ENCODE measurements at regions not wholly inside any gene's neighbourhood (a gene's known extent, or its start where the extent isn't known, plus 50 kb on each side); places are given as distances from the start of the nearest gene placed in this dataset.
A peak's percentile ranks its signal among the peaks of the same experiment; 100 is the strongest.

DNA sequence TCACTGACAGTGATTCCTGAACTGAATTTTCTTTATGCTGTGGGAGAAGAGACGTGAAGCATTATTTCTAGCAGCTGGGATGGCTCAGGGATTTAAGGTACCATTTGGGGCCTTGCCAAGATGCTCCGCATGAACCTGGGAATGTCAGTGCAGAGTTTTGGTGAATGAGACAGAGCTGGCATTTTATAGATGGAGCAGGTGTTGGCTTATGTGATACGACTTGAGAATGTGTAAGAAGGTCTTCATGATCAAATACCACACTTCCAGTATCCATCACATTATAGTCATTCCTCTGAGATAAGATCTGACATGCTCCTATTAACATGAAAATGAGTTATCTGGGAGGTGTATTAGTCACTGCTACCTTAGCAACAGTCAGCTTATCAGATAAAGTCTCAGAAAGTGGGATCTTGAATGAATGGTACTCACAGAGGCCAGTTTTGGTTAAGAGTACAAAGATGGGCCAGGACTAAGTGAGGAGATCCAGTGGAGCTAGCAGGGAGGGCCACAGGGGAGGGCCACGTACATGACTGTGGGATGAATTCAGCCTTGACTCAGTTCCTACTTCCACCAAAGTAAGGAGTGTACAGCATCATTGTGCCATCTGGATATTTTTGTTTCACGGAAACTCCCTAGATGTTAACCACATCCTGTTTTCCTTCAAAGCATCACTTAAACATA is 116.7 kb downstream of the SPCS3 start:
- TF ChIP-seq, protein P1, sequence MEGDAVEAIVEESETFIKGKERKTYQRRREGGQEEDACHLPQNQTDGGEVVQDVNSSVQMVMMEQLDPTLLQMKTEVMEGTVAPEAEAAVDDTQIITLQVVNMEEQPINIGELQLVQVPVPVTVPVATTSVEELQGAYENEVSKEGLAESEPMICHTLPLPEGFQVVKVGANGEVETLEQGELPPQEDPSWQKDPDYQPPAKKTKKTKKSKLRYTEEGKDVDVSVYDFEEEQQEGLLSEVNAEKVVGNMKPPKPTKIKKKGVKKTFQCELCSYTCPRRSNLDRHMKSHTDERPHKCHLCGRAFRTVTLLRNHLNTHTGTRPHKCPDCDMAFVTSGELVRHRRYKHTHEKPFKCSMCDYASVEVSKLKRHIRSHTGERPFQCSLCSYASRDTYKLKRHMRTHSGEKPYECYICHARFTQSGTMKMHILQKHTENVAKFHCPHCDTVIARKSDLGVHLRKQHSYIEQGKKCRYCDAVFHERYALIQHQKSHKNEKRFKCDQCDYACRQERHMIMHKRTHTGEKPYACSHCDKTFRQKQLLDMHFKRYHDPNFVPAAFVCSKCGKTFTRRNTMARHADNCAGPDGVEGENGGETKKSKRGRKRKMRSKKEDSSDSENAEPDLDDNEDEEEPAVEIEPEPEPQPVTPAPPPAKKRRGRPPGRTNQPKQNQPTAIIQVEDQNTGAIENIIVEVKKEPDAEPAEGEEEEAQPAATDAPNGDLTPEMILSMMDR (IDR thresholded peaks at IDR 0.05; ENCODE audit: insufficient read depth, low read length, poor library complexity, severe bottlenecking) = no peak
- Histone ChIP-seq H3K4me3 (ENCODE audit: low read depth, low read length) (no peak overlapping the region), H3K27me3 (ENCODE audit: control insufficient read depth, insufficient read depth, low read length) (no peaks in the 10 kb centered on the region), H3K36me3 (ENCODE audit: control insufficient read depth, insufficient read depth, low read length) (no peaks in the 10 kb centered on the region)
- peak; percentile 41 for DNase-seq (ENCODE audit: low read depth)

DNA sequence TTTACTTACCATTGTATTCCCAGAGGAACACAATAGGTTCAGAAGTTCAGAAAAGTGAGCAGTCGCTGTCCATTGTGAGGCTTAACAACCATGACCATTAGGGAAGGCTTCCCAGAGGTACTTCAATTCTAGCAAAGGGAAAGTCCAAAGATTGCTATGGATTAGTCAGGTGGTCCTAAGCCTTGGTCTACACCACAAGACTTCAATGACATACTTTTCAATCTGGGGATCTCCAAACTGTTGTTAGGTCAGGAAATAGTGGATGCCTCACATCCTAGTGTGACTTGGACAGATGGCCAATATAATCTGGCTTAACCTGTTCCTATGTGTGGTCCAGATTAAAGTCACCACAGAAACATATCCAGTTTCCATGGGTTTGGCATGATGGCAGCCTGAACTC is 118.0 kb downstream of the SPCS3 start:
- TF ChIP-seq, protein P1 (IDR thresholded peaks at IDR 0.05; ENCODE audit: insufficient read depth, low read length, poor library complexity, severe bottlenecking) = no peak
- no peak overlapping the region for H3K4me3 ChIP-seq (ENCODE audit: low read depth, low read length)
- H3K36me3 ChIP-seq (ENCODE audit: control insufficient read depth, insufficient read depth, low read length) = no peaks in the 10 kb centered on the region
- DNase-seq (ENCODE audit: low read depth) = no peak
- no peaks in the 10 kb centered on the region for H3K27me3 ChIP-seq (ENCODE audit: control insufficient read depth, insufficient read depth, low read length)

DNA sequence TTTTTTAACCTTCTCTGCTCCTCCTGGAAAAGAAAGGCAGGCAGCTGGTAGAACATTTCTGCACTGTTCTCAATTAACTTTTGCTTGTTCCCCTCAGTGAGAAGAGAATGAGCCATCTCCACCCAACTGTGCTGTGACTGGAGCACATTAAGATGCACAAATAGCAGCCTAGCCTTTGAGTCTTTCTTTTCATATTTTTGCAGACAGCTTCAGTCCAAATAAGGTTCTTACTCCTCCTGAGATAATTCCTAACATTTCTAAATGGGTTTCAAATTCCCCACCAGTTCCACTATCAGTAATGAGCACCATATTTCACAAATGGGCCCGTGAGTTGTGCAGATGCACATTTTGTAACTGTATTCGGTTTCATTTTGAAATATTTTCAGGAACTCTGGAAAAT is 118.6 kb downstream of the SPCS3 start:
- Histone ChIP-seq H3K27me3 (ENCODE audit: control insufficient read depth, insufficient read depth, low read length) (no peaks in the 10 kb centered on the region), H3K4me3 (ENCODE audit: low read depth, low read length) (no peak overlapping the region), H3K36me3 (ENCODE audit: control insufficient read depth, insufficient read depth, low read length) (no peaks in the 10 kb centered on the region)
- TF ChIP-seq, protein P1 (IDR thresholded peaks at IDR 0.05; ENCODE audit: insufficient read depth, low read length, poor library complexity, severe bottlenecking) = no peak
- DNase-seq (ENCODE audit: low read depth) = no peak

DNA sequence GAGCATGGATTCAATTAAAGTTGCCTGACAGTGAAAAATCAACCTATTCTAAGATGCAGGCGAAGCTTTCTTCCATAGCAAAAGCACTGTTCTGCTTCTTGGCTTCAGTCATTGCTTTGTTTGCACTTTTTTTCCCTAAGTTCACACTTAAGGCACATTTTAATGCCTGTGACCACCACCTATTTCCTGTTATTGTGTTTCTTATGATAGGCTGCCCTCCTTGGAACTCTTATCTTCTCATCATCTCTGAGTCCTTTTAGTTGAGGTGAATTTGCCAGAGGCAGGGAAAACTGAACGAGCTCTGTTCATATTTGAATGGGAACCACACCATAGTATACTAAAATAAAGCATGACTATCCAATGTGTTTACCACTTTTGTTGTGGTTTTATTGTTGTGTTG is 119.8 kb downstream of the SPCS3 start:
- H3K27me3 ChIP-seq (ENCODE audit: control insufficient read depth, insufficient read depth, low read length) = no peaks in the 10 kb centered on the region
- TF ChIP-seq, protein P1 (IDR thresholded peaks at IDR 0.05; ENCODE audit: insufficient read depth, low read length, poor library complexity, severe bottlenecking) = no peak
- no peak for DNase-seq (ENCODE audit: low read depth)
- no peaks in the 10 kb centered on the region for H3K36me3 ChIP-seq (ENCODE audit: control insufficient read depth, insufficient read depth, low read length)
- H3K4me3 ChIP-seq (ENCODE audit: low read depth, low read length) = no peak overlapping the region

DNA sequence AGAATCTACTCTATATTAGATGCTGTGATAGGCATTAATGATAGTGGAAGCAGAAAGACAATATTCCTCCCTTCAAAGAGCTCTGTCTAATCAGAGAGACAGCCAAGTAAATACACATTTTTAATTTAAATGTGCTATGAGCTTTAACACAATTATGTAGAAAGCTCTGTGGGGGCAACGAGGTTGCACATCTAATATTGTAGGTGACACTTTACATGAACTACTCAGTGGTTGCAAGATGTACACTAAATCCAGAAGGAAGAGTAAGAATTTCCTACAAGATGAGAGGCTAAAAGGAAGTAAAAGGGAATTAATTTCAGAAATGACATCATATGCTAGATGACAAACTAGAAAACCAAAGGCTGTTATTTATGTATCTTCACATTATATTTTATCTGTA is 120.9 kb downstream of the SPCS3 start:
- no peak for DNase-seq (ENCODE audit: low read depth)
- Histone ChIP-seq H3K4me3 (ENCODE audit: low read depth, low read length) (no peak overlapping the region), H3K36me3 (ENCODE audit: control insufficient read depth, insufficient read depth, low read length) (no peaks in the 10 kb centered on the region), H3K27me3 (ENCODE audit: control insufficient read depth, insufficient read depth, low read length) (no peaks in the 10 kb centered on the region)
- TF ChIP-seq, protein P1 (IDR thresholded peaks at IDR 0.05; ENCODE audit: insufficient read depth, low read length, poor library complexity, severe bottlenecking) = no peak

DNA sequence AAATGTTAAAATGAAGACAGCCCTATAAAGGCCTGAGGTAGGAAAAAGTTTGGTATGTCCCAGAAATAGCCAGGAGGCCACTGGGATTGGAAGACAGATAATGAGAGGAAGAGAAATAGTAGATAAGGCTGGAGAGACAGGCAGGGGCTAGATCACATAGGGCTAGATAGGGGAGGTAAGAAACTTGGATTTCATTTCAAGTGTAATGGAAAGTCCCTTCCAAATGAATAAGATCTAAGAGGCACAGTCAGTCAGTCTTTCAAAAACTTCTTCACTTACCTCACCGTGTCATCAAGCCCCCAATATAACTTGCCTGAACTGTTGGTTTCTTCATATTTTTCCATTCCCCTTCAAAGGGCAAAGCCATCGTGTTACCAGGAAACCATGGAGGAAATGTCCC is 121.8 kb downstream of the SPCS3 start:
- Histone ChIP-seq H3K27me3 (ENCODE audit: control insufficient read depth, insufficient read depth, low read length) (no peaks in the 10 kb centered on the region), H3K36me3 (ENCODE audit: control insufficient read depth, insufficient read depth, low read length) (no peaks in the 10 kb centered on the region), H3K4me3 (ENCODE audit: low read depth, low read length) (no peak overlapping the region)
- TF ChIP-seq, protein P1 (IDR thresholded peaks at IDR 0.05; ENCODE audit: insufficient read depth, low read length, poor library complexity, severe bottlenecking) = no peak
- no peak for DNase-seq (ENCODE audit: low read depth)

Measured in kidney epithelial cell (primary cell).